PC-9 (cell line): ENCODE measurements at regions not wholly inside any gene's neighbourhood (a gene's known extent, or its start where the extent isn't known, plus 50 kb on each side); places are given as distances from the start of the nearest gene placed in this dataset.

Source experiments
- BruUV-seq: library from RNA; stranded (reverse); fragments of 400-500 nt; replicated peaks from 2 replicates; lab custom pipeline; 2021; lab: Mats Ljungman, UMichigan
- CTCF ChIA-PET: fragments of 300-600 bp; sonication (Branson Sonifier 250); formaldehyde crosslinking; loops from one replicate; lab custom pipeline; 2022; ENCODE audit warnings: antibody characterized with exemption; lab: Charles Lee
- POLR2A ChIA-PET: fragments of 300-600 bp; sonication (Branson Sonifier 250); formaldehyde crosslinking; loops from one replicate; lab custom pipeline; 2022; ENCODE audit warnings: antibody characterized with exemption; ENCODE audit not compliant: unreplicated experiment; lab: Charles Lee
- DNase-seq, 2 experiments: peaks; one replicate each; pipeline versions ENCODE4 v3.0.0 to v3.0.0-alpha.2; 2015 to 2022; ENCODE audit warnings: mixed read lengths in 1 of 2
- H2AFZ ChIP-seq: fragments of 200-600 bp; sonication (generic); 2 replicates; pipeline ENCODE4 v1.8.1; 2017; ENCODE audit warnings: antibody characterized with exemption
- H3F3A ChIP-seq: fragments of 200-600 bp; sonication (generic); 2 replicates; pipeline ENCODE4 v1.8.1; 2017; ENCODE audit warnings: antibody characterized with exemption, mild to moderate bottlenecking, low read depth; ENCODE audit not compliant: insufficient read depth
- H3K27ac ChIP-seq: fragments of 200-600 bp; sonication (generic); 2 replicates; pipeline ENCODE4 v1.6.1; 2016; ENCODE audit warnings: mixed run types
- H3K27me3 ChIP-seq: fragments of 200-600 bp; sonication (generic); 2 replicates; pipeline ENCODE4 v1.6.1; 2016; ENCODE audit warnings: low read depth, mixed run types; ENCODE audit not compliant: insufficient read depth
- H3K36me3 ChIP-seq: fragments of 200-600 bp; sonication (generic); 2 replicates; pipeline ENCODE4 v1.6.1; 2016; ENCODE audit warnings: low read depth, mixed run types
- H3K4me1 ChIP-seq: fragments of 200-600 bp; sonication (generic); replicated peaks from 2 replicates; pipeline ENCODE4 v1.6.1; 2016; ENCODE audit warnings: mixed run types; ENCODE audit not compliant: insufficient read depth
- H3K4me2 ChIP-seq: fragments of 200-600 bp; sonication (generic); 2 replicates; pipeline ENCODE4 v1.6.1; 2017; ENCODE audit warnings: mixed run types
- H3K4me3 ChIP-seq: fragments of 200-600 bp; sonication (generic); 2 replicates; pipeline ENCODE4 v1.6.1; 2016; ENCODE audit warnings: mixed run types
- H3K79me2 ChIP-seq: fragments of 200-600 bp; sonication (generic); 2 replicates; pipeline ENCODE4 v1.6.1; 2017; ENCODE audit warnings: low read depth, mixed run types
- H3K9me2 ChIP-seq: fragments of 200-600 bp; sonication (generic); 2 replicates; pipeline ENCODE4 v1.8.1; 2017; ENCODE audit warnings: mild to moderate bottlenecking; ENCODE audit not compliant: insufficient read depth
- H3K9me3 ChIP-seq: fragments of 200-600 bp; sonication (generic); 2 replicates; pipeline ENCODE4 v1.8.1; 2016; ENCODE audit warnings: low read depth; ENCODE audit not compliant: insufficient read depth
- H4K20me1 ChIP-seq: fragments of 200-600 bp; sonication (generic); 2 replicates; pipeline ENCODE4 v1.8.1; 2017; ENCODE audit not compliant: insufficient read depth
- CTCF ChIP-seq: fragments of 200-600 bp; sonication (generic); conservative IDR thresholded peaks from 2 replicates; pipeline ENCODE4 v1.6.1; 2017; ENCODE audit warnings: mixed run types, antibody characterized with exemption, mild to moderate bottlenecking, moderate library complexity
- EZH2 ChIP-seq: fragments of 200-600 bp; sonication (generic); IDR thresholded peaks from 2 replicates; pipeline ENCODE4 v1.8.0; 2017; ENCODE audit warnings: antibody characterized with exemption, low read depth
- intact Hi-C: fragments of 100-400 bp; cut with micrococcal nuclease; formaldehyde crosslinking; loops from one replicate; pipeline ENCODE4 v1.10.0; 2022; ENCODE audit not compliant: unreplicated experiment

GRCh38 chr2:111249806-111250205 is 129.1 kb downstream of the BCL2L11 start:
- intact Hi-C loops, result no loop called here
- POLR2A ChIA-PET, result no interaction called here
- BruUV-seq, result no TSS peak

DNA sequence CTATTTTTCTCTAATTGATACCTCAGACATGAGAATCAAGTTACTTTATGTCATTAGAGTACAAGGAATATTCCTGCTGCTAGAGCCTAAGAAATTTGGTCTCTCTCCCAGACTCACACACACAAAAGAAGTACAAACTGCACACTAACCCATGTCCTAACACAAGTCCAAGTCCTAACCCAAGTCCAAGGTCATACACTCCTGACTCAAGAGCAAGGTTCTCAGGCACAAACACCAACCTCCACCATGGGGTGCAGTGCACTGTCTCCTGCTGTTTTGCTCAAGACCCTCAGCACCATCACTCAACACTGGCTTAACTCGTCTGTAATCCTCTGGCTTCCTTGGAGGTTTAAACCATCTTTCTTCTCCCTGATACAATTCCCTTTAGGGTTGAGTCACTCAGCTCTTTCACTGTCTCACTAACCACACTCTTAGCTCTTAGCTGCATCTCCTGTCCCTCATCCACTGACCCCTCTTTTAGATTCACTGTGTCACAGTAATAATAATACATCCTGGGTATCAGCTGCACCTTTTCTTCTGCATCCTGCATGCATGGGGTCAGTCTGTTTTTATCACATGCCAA is 129.8 kb downstream of the BCL2L11 start:
- intact Hi-C loops, result no loop called here
- CTCF ChIA-PET, result no interaction called here

More at GRCh38 chr2:111249806-111250205, 129.1 kb downstream of the BCL2L11 start:
- H4K20me1 ChIP-seq, result no peaks in the 10 kb centered on the region
- no peaks in the 10 kb centered on the region; the same call in none of the 2 replicates for H3K36me3 ChIP-seq
- no peaks in the 10 kb centered on the region for H3K9me2 ChIP-seq
- TF ChIP-seq EZH2 (no peak), CTCF (no peak)
- H3K4me3 ChIP-seq, result no peak overlapping the region
- CTCF ChIA-PET, result no interaction called here
- no peak overlapping the region for H3K27ac ChIP-seq
- no peak overlapping the region for H2AFZ ChIP-seq
- peaks cover 13% of the 10 kb centered on the region for H3F3A ChIP-seq
- H3K27me3 ChIP-seq, result no peaks in the 10 kb centered on the region
- no peak overlapping the region for H3K4me2 ChIP-seq
- no peak for DNase-seq
- H3K9me3 ChIP-seq, result 0 out of 2 replicates have a peak, but pooled peaks cover 8% of the 10 kb centered on the region
- 0 out of 2 replicates have a peak, but pooled peaks cover 10% of the 10 kb centered on the region for H3K79me2 ChIP-seq
- H3K4me1 ChIP-seq, result no peaks in the 10 kb centered on the region

GRCh38 chr2:111251711-111252110 is 131.0 kb downstream of the BCL2L11 start:
- Histone ChIP-seq H3K36me3 (no peaks in the 10 kb centered on the region; the same call in 1 of the 2 replicates), H4K20me1 (no peaks in the 10 kb centered on the region), H3K4me1 (no peaks in the 10 kb centered on the region), H3K9me2 (no peaks in the 10 kb centered on the region), H3K4me2 (no peak overlapping the region), H3F3A (peaks cover 13% of the 10 kb centered on the region; the same call in 1 of the 2 replicates), H3K79me2 (0 out of 2 replicates have a peak, but pooled peaks cover 10% of the 10 kb centered on the region), H2AFZ (no peak overlapping the region), H3K27ac (no peak overlapping the region), H3K9me3 (0 out of 2 replicates have a peak, but pooled peaks cover 8% of the 10 kb centered on the region), H3K4me3 (no peak overlapping the region), H3K27me3 (no peaks in the 10 kb centered on the region)
- intact Hi-C loops, result no loop called here
- CTCF ChIA-PET, result no interaction called here
- POLR2A ChIA-PET, result no interaction called here
- no TSS peak for BruUV-seq
- no peak for DNase-seq
- TF ChIP-seq EZH2, result no peak
- TF ChIP-seq CTCF, result no peak

More for the DNA sequence above, 129.8 kb downstream of the BCL2L11 start:
- Histone ChIP-seq H3K79me2 (0 out of 2 replicates have a peak, but pooled peaks cover 10% of the 10 kb centered on the region), H3K27ac (no peak overlapping the region), H3K4me3 (no peak overlapping the region), H3K36me3 (no peaks in the 10 kb centered on the region; the same call in 1 of the 2 replicates), H3K4me1 (no peaks in the 10 kb centered on the region), H3K27me3 (no peaks in the 10 kb centered on the region), H3F3A (peaks cover 13% of the 10 kb centered on the region), H3K9me2 (no peaks in the 10 kb centered on the region), H3K4me2 (no peak overlapping the region), H3K9me3 (0 out of 2 replicates have a peak, but pooled peaks cover 8% of the 10 kb centered on the region), H2AFZ (no peak overlapping the region), H4K20me1 (no peaks in the 10 kb centered on the region)
- POLR2A ChIA-PET, result no interaction called here
- BruUV-seq, result no TSS peak
- TF ChIP-seq EZH2 (no peak), CTCF (no peak)
- no peak for DNase-seq
